ENCODE measurements at regions not wholly inside any gene's neighbourhood (a gene's known extent, or its start where the extent isn't known, plus 50 kb on each side); places are given as distances from the start of the nearest gene placed in this dataset.

GRCh38 chr17:17419166-17419565 is 57.6 kb upstream of the MED9 start:
- no peak for ATAC-seq
- no peak for TF ChIP-seq ZNF565 (CRISPR knock-in tag; conservative IDR thresholded peaks at IDR 0.05; ENCODE audit: low read depth)
- no peak for TF ChIP-seq ISL1 (CRISPR knock-in tag; IDR thresholded peaks at IDR 0.05)

- no peak for ATAC-seq
- TF ChIP-seq ISL1 (CRISPR knock-in tag; IDR thresholded peaks at IDR 0.05) (no peak), BACH2 (CRISPR knock-in tag; IDR thresholded peaks at IDR 0.05; ENCODE audit: borderline replicate concordance) (no peak), CREB5 (CRISPR knock-in tag; IDR thresholded peaks at IDR 0.05; ENCODE audit: low read depth) (no peak), POU6F1 (CRISPR knock-in tag; IDR thresholded peaks at IDR 0.05; ENCODE audit: borderline replicate concordance, low read depth) (no peak), CSRNP3 (CRISPR knock-in tag; IDR thresholded peaks at IDR 0.05) (no peak), ZFP30 (CRISPR knock-in tag; IDR thresholded peaks at IDR 0.05) (no peak), ZFP3 (CRISPR knock-in tag; IDR thresholded peaks at IDR 0.05) (no peak)
These were observed 57.2 kb upstream of the MED9 start for GRCh38 chr17:17419631-17420030.

- no peak for TF ChIP-seq TOX (CRISPR knock-in tag; IDR thresholded peaks at IDR 0.05; ENCODE audit: borderline replicate concordance)
- no peak for TF ChIP-seq TCF4 (CRISPR knock-in tag; IDR thresholded peaks at IDR 0.05; ENCODE audit: borderline replicate concordance)
- TF ChIP-seq TSHZ2 (CRISPR knock-in tag; IDR thresholded peaks at IDR 0.05), result no peak
- TF ChIP-seq PPARA (CRISPR knock-in tag; IDR thresholded peaks at IDR 0.05; ENCODE audit: borderline replicate concordance), result no peak
- TF ChIP-seq CREB5 (CRISPR knock-in tag; IDR thresholded peaks at IDR 0.05; ENCODE audit: low read depth), result no peak
- TF ChIP-seq SNAI2 (CRISPR knock-in tag; IDR thresholded peaks at IDR 0.05), result no peak
- TF ChIP-seq POU6F1 (CRISPR knock-in tag; IDR thresholded peaks at IDR 0.05; ENCODE audit: borderline replicate concordance, low read depth), result no peak
- no peak for TF ChIP-seq OSR1 (CRISPR knock-in tag; IDR thresholded peaks at IDR 0.05)
- TF ChIP-seq PATZ1 (CRISPR knock-in tag; IDR thresholded peaks at IDR 0.05; ENCODE audit: borderline replicate concordance), result no peak
- no peak for TF ChIP-seq RARB (CRISPR knock-in tag; IDR thresholded peaks at IDR 0.05)
- TF ChIP-seq CSDC2 (CRISPR knock-in tag; IDR thresholded peaks at IDR 0.05), result no peak
- TF ChIP-seq CSRNP3 (CRISPR knock-in tag; IDR thresholded peaks at IDR 0.05), result no peak
- TF ChIP-seq ZC3H10 (CRISPR knock-in tag; IDR thresholded peaks at IDR 0.05), result no peak
- no peak for TF ChIP-seq BACH2 (CRISPR knock-in tag; IDR thresholded peaks at IDR 0.05; ENCODE audit: borderline replicate concordance)
- no peak for TF ChIP-seq ESRRG (CRISPR knock-in tag; IDR thresholded peaks at IDR 0.05)
- ATAC-seq, result no peak
These were observed 56.7 kb upstream of the MED9 start for GRCh38 chr17:17420082-17420481.
